SK-N-MC (cell line): ENCODE measurements at regions not wholly inside any gene's neighbourhood (a gene's known extent, or its start where the extent isn't known, plus 50 kb on each side); places are given as distances from the start of the nearest gene placed in this dataset.

ENCODE experiments used
- EZH2 ChIP-seq: fragments of 200-600 bp; sonication (generic); IDR thresholded peaks from one replicate; pipeline ENCODE4 v1.6.1; 2017; ENCODE audit warnings: antibody characterized with exemption
- POLR2AphosphoS5 ChIP-seq: IDR thresholded peaks from 2 replicates; pipeline ENCODE4 v1.6.1; 2012; ENCODE audit warnings: mild to moderate bottlenecking, low read depth, low read length, borderline replicate concordance

GRCh38 chr6:19761121-19761520, 76.0 kb upstream of the ID4 start:
- TF ChIP-seq POLR2AphosphoS5 (no peak), EZH2 (no peak)
